Lung microvascular endothelial cell (primary cell): ENCODE measurements at regions not wholly inside any gene's neighbourhood (a gene's known extent, or its start where the extent isn't known, plus 50 kb on each side); places are given as distances from the start of the nearest gene placed in this dataset.

Experiments used
- DNase-seq, 2 donors: peaks; one replicate each; pipeline versions ENCODE4 v3.0.0 to v3.0.0-alpha.2; 2010; ENCODE audit warnings: low read depth in 2 of 2

- DNase-seq = no peak
These were observed 92.7 kb downstream of the PCSK1 start for GRCh38 chr5:96340357-96340756.

GRCh38 chr5:96339862-96340261, 93.2 kb downstream of the PCSK1 start:
- DNase-seq = no peak

- DNase-seq = no peak
These were observed 94.2 kb downstream of the PCSK1 start for GRCh38 chr5:96338624-96339415.

GRCh38 chr5:96338091-96338490, 95.0 kb downstream of the PCSK1 start:
- no peak for DNase-seq

- DNase-seq = peak in 1 of 2 donors; percentile 22
These were observed 95.8 kb downstream of the PCSK1 start for GRCh38 chr5:96337048-96337781.

GRCh38 chr5:96336351-96336985, 96.6 kb downstream of the PCSK1 start:
- DNase-seq = peak; percentile 90 to 92

GRCh38 chr5:96335873-96336272, 97.2 kb downstream of the PCSK1 start:
- DNase-seq = no peak

GRCh38 chr5:96333391-96333790, 99.7 kb downstream of the PCSK1 start:
- DNase-seq = no peak

GRCh38 chr5:96332535-96333366, 100.3 kb downstream of the PCSK1 start:
- DNase-seq = no peak

GRCh38 chr5:96331681-96332361, 101.2 kb downstream of the PCSK1 start:
- no peak for DNase-seq

GRCh38 chr5:96331210-96331609, 101.8 kb downstream of the PCSK1 start:
- DNase-seq = peak in 1 of 2 donors; percentile 58

- DNase-seq = peak in 1 of 2 donors; percentile 60
These were observed 102.4 kb downstream of the PCSK1 start for GRCh38 chr5:96330530-96331140.

- DNase-seq = no peak
These were observed 103.0 kb downstream of the PCSK1 start for GRCh38 chr5:96329886-96330529.

- no peak for DNase-seq
These were observed 103.8 kb downstream of the PCSK1 start for GRCh38 chr5:96329289-96329688.

GRCh38 chr5:96327722-96328121, 105.3 kb downstream of the PCSK1 start:
- no peak for DNase-seq

GRCh38 chr5:96326902-96327301, 106.1 kb downstream of the PCSK1 start:
- no peak for DNase-seq

GRCh38 chr5:96324708-96325107, 108.3 kb downstream of the PCSK1 start:
- peak in 1 of 2 donors; percentile 56 for DNase-seq

- DNase-seq = no peak
These were observed 110.2 kb downstream of the PCSK1 start for GRCh38 chr5:96322865-96323264.

- DNase-seq = no peak
These were observed 110.8 kb downstream of the PCSK1 start for GRCh38 chr5:96322217-96322616.

GRCh38 chr5:96321345-96321744, 111.7 kb downstream of the PCSK1 start:
- no peak for DNase-seq
